GM23248 (cell line): ENCODE measurements at regions not wholly inside any gene's neighbourhood (a gene's known extent, or its start where the extent isn't known, plus 50 kb on each side); places are given as distances from the start of the nearest gene placed in this dataset.

Source experiments
- EZH2 ChIP-seq: fragments of 200-600 bp; sonication (generic); IDR thresholded peaks from 2 replicates; pipeline ENCODE4 v1.6.1; 2018; ENCODE audit warnings: antibody characterized with exemption, mild to moderate bottlenecking; ENCODE audit not compliant: insufficient read depth, poor library complexity, severe bottlenecking
- EZH2phosphoT487 ChIP-seq: fragments of 200-600 bp; sonication (generic); IDR thresholded peaks from 2 replicates; pipeline ENCODE4 v1.6.1; 2018; ENCODE audit warnings: antibody characterized with exemption, moderate library complexity, mild to moderate bottlenecking, low read depth; ENCODE audit not compliant: insufficient read depth

DNA sequence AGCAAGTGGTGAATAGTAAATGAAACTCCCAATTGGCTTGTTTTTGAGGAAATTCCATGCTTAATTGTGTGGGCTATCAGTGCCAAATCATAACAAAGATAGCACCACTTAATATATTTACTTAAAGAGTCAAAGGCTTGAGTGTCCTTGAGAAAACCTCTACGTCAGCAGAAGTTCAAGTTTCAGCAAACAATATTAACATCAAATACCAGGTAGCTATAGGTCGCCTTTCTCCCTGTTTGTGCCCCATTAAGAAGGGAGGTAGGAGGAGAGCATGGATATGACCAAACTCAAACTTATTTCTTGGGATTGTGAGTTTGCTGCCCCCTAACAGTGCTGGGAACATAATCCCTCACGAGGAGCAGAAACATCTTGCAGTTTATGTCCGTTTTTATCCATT, 105.6 kb upstream of the SYN3 start:
- TF ChIP-seq EZH2 (no peak), EZH2phosphoT487 (no peak)
